DMS79 treated with DMSO at 0.1 percent for 48 hours (cell line): ENCODE measurements at regions not wholly inside any gene's neighbourhood (a gene's known extent, or its start where the extent isn't known, plus 50 kb on each side); places are given as distances from the start of the nearest gene placed in this dataset.

Source experiments
- DNase-seq: peaks from one replicate; lab custom pipeline; 2025; lab: John Stamatoyannopoulos, UW

GRCh38 chr11:134625151-134625550 is 213.1 kb upstream of the B3GAT1 start:
- DNase-seq, result no peak

- no peak for DNase-seq
These were observed 212.3 kb upstream of the B3GAT1 start for GRCh38 chr11:134624166-134624920.

GRCh38 chr11:134623711-134624110 is 211.7 kb upstream of the B3GAT1 start:
- no peak for DNase-seq

- no peak for DNase-seq
These were observed 210.4 kb upstream of the B3GAT1 start for GRCh38 chr11:134622458-134622857.

- DNase-seq, result no peak
These were observed 205.3 kb upstream of the B3GAT1 start for GRCh38 chr11:134617360-134617759.

GRCh38 chr11:134616038-134616437 is 204.0 kb upstream of the B3GAT1 start:
- no peak for DNase-seq

- no peak for DNase-seq
These were observed 203.1 kb upstream of the B3GAT1 start for GRCh38 chr11:134615041-134615615.

- DNase-seq, result no peak
These were observed 202.1 kb upstream of the B3GAT1 start for GRCh38 chr11:134614141-134614540.

GRCh38 chr11:134613646-134614045 is 201.6 kb upstream of the B3GAT1 start:
- DNase-seq, result peak; percentile 78

GRCh38 chr11:134612140-134613030 is 200.3 kb upstream of the B3GAT1 start:
- no peak for DNase-seq

GRCh38 chr11:134611537-134611936 is 199.5 kb upstream of the B3GAT1 start:
- DNase-seq, result no peak

- peak; percentile 48 for DNase-seq
These were observed 198.3 kb upstream of the B3GAT1 start for GRCh38 chr11:134610116-134610910.

GRCh38 chr11:134609361-134610115 is 197.5 kb upstream of the B3GAT1 start:
- DNase-seq, result peak; percentile 67

GRCh38 chr11:134607963-134608750 is 196.1 kb upstream of the B3GAT1 start:
- peak; percentile 82 for DNase-seq

- no peak for DNase-seq
These were observed 194.2 kb upstream of the B3GAT1 start for GRCh38 chr11:134606251-134606650.

GRCh38 chr11:134604886-134605285 is 192.8 kb upstream of the B3GAT1 start:
- DNase-seq, result no peak

- DNase-seq, result peak; percentile 44
These were observed 187.3 kb upstream of the B3GAT1 start for GRCh38 chr11:134599299-134599771.

- DNase-seq, result no peak
These were observed 186.3 kb upstream of the B3GAT1 start for GRCh38 chr11:134598368-134598767.

GRCh38 chr11:134597452-134597851 is 185.4 kb upstream of the B3GAT1 start:
- no peak for DNase-seq

- DNase-seq, result no peak
These were observed 184.4 kb upstream of the B3GAT1 start for GRCh38 chr11:134596404-134596803.
